ENCODE measurements at regions not wholly inside any gene's neighbourhood (a gene's known extent, or its start where the extent isn't known, plus 50 kb on each side); places are given as distances from the start of the nearest gene placed in this dataset.

DNA sequence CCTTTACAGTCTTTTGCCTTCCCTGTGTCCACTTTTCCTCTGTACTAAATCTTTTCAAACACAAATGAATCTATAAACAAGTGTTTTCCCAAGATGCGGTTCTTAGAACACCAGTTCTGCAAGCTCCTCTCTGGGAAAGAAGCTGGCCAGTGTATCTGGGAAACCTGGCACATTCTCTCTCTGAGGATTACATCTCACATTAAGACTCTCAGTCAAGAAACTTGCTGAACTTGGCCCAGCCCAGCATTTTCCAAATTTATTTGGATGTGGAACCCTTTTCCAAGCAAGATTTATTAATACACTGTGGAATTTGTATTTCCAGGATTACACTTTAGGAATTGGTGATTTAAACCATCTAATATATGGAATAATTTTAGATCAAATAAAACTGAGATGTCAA lies 105.7 kb downstream of the ZNF281 start:
- TF ChIP-seq, protein P1, sequence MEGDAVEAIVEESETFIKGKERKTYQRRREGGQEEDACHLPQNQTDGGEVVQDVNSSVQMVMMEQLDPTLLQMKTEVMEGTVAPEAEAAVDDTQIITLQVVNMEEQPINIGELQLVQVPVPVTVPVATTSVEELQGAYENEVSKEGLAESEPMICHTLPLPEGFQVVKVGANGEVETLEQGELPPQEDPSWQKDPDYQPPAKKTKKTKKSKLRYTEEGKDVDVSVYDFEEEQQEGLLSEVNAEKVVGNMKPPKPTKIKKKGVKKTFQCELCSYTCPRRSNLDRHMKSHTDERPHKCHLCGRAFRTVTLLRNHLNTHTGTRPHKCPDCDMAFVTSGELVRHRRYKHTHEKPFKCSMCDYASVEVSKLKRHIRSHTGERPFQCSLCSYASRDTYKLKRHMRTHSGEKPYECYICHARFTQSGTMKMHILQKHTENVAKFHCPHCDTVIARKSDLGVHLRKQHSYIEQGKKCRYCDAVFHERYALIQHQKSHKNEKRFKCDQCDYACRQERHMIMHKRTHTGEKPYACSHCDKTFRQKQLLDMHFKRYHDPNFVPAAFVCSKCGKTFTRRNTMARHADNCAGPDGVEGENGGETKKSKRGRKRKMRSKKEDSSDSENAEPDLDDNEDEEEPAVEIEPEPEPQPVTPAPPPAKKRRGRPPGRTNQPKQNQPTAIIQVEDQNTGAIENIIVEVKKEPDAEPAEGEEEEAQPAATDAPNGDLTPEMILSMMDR (IDR thresholded peaks at IDR 0.05; ENCODE audit: low read depth, low read length), result no peak
- TF ChIP-seq POLR2A (IDR thresholded peaks at IDR 0.05; ENCODE audit: extremely low read depth, insufficient read length), result no peak
